ENCODE measurements at regions not wholly inside any gene's neighbourhood (a gene's known extent, or its start where the extent isn't known, plus 50 kb on each side); places are given as distances from the start of the nearest gene placed in this dataset.

- in situ Hi-C loops (cut with MboI; ENCODE audit: low sequenced_read_pairs) = no loop called here
- POLR2A ChIA-PET (ENCODE audit: unreplicated experiment) = interaction anchor here (0.6 to 1.1 kb wide), 2 partner anchors 30 to 367 kb away, joined by 3 to 4 read pairs; no protein-coding TSS in a partner anchor
- peaks cover 25% of the 10 kb centered on the region for H3K4me1 ChIP-seq (ENCODE audit: control insufficient read depth, insufficient read depth, low read length)
These were observed 146.9 kb upstream of the KRR1 start for GRCh38 chr12:75658286-75658685.

More at GRCh38 chr12:75658286-75658685, 146.9 kb upstream of the KRR1 start:
- Histone ChIP-seq H4K91ac (ENCODE audit: insufficient read depth, low read depth, low read length) (peak overlapping the region; percentile 82), H2AK5ac (ENCODE audit: low read depth, low read length) (peak overlapping the region; percentile 85), H2BK15ac (ENCODE audit: low read depth, low read length) (peak overlapping the region; percentile 90; the same call in 2 of the 3 replicates), H2BK20ac (ENCODE audit: low read depth, low read length) (peak overlapping the region; percentile 95), H3K4ac (ENCODE audit: low read depth, low read length) (peak overlapping the region; percentile 89), H3K79me1 (ENCODE audit: low read depth in 1 of 2, low read length in 2 of 2) (peaks cover 0 to 7% of the 10 kb centered on the region in 2 experiments; a peak in 1 of 4 replicates), H3K56ac (ENCODE audit: extremely low read depth, insufficient read depth, low read length) (0 out of 2 replicates have a peak overlapping the region, but pooled peaks have one; percentile 1), H4K20me1 (ENCODE audit: insufficient read depth, low read length) (no peaks in the 10 kb centered on the region), H3K9ac (ENCODE audit: low read depth, low read length) (peak overlapping the region; percentile 4; the same call in 1 of the 2 replicates), H3K27ac (ENCODE audit: insufficient read depth, low read length) (peak overlapping the region; percentile 64), H4K5ac (ENCODE audit: low read depth, low read length) (peak overlapping the region; percentile 74; the same call in 1 of the 2 replicates), H4K8ac (ENCODE audit: low read depth in 2 of 2, low read length in 2 of 2) (peak overlapping the region; percentile 37 to 79), H3K23ac (ENCODE audit: low read depth, low read length) (no peak overlapping the region; the same call in 1 of the 2 replicates), H3K36me3 (ENCODE audit: control insufficient read depth, insufficient read depth, low read length) (no peaks in the 10 kb centered on the region), H3K9me3 (ENCODE audit: control insufficient read depth, insufficient read depth, low read length) (no peaks in the 10 kb centered on the region), H3K9me1 (ENCODE audit: insufficient read depth, low read length) (peaks cover 18% of the 10 kb centered on the region; the same call in 1 of the 2 replicates), H2AK9ac (replicated peaks; ENCODE audit: low read depth, low read length, poor library complexity) (no peak overlapping the region), H3K14ac (replicated peaks; ENCODE audit: low read depth, low read length) (peak overlapping the region; percentile 82), H3K4me2 (ENCODE audit: low read depth, low read length) (no peak overlapping the region), H2BK5ac (ENCODE audit: low read depth, low read length, poor library complexity, severe bottlenecking) (peak overlapping the region; percentile 81), H2AFZ (replicated peaks; ENCODE audit: low read length, poor library complexity) (no peak overlapping the region), H3K4me3 (ENCODE audit: insufficient read depth, low read depth, low read length) (no peak overlapping the region), H3K27me3 (ENCODE audit: control insufficient read depth, insufficient read depth, low read length) (no peaks in the 10 kb centered on the region), H3K18ac (ENCODE audit: low read depth, low read length) (peak overlapping the region; percentile 83), H2BK120ac (ENCODE audit: low read depth, low read length) (peak overlapping the region; percentile 94)
- CTCF ChIA-PET = interaction anchor here (0.7 kb wide), 1 partner anchor 337 kb away, joined by 3 read pairs; no protein-coding TSS in a partner anchor
- DNase-seq = no peak
- BruUV-seq (replicated peaks) = no TSS peak
- TF ChIP-seq MAFK (IDR thresholded peaks at IDR 0.05; ENCODE audit: low read depth, low read length) (no peak), BHLHE40 (IDR thresholded peaks at IDR 0.05; ENCODE audit: low read depth, low read length) (no peak), RFX5 (IDR thresholded peaks at IDR 0.05; ENCODE audit: low read depth, low read length) (no peak)
- dilution Hi-C loops (cut with HindIII; ENCODE audit: low sequenced_read_pairs, unreplicated experiment) = no loop called here
- ATAC-seq (ENCODE audit: low read depth) = no peak
- intact Hi-C loops (cut with micrococcal nuclease) = no loop called here
